HG03439 (cell line): ENCODE measurements at regions not wholly inside any gene's neighbourhood (a gene's known extent, or its start where the extent isn't known, plus 50 kb on each side); places are given as distances from the start of the nearest gene placed in this dataset.

ENCODE experiments used
- ATAC-seq: cut with Tn5 transposase; IDR thresholded peaks from one replicate; pipeline ENCODE4 v1.9.1; 2021; ENCODE audit warnings: mild to moderate bottlenecking, moderate library complexity; ENCODE audit not compliant: unreplicated experiment

- ATAC-seq = no peak
Observed at GRCh38 chr3:193754719-193755118, 161.7 kb downstream of the OPA1 start.

- ATAC-seq = no peak
Observed at GRCh38 chr3:193756536-193756935, 163.5 kb downstream of the OPA1 start.

GRCh38 chr3:193757457-193757856, 164.4 kb downstream of the OPA1 start:
- ATAC-seq = no peak

- no peak for ATAC-seq
Observed at GRCh38 chr3:193761969-193762368, 169.0 kb downstream of the OPA1 start.

GRCh38 chr3:193762657-193763056, 169.6 kb downstream of the OPA1 start:
- no peak for ATAC-seq

- ATAC-seq = no peak
Observed at GRCh38 chr3:193764959-193765358, 172.0 kb downstream of the OPA1 start.

- ATAC-seq = no peak
Observed at GRCh38 chr3:193767353-193768069, 174.5 kb downstream of the OPA1 start.

- no peak for ATAC-seq
Observed at GRCh38 chr3:193768070-193768394, 175.0 kb downstream of the OPA1 start.

- ATAC-seq = no peak
Observed at GRCh38 chr3:193769437-193769836, 176.4 kb downstream of the OPA1 start.

- ATAC-seq = no peak
Observed at GRCh38 chr3:193771011-193771652, 178.1 kb downstream of the OPA1 start.

GRCh38 chr3:193771653-193772421, 178.8 kb downstream of the OPA1 start:
- no peak for ATAC-seq

GRCh38 chr3:193772422-193772763, 179.4 kb downstream of the OPA1 start:
- ATAC-seq = no peak

GRCh38 chr3:193773266-193774220, 180.5 kb downstream of the OPA1 start:
- no peak for ATAC-seq

GRCh38 chr3:193774272-193774915, 181.4 kb downstream of the OPA1 start:
- no peak for ATAC-seq

GRCh38 chr3:193774916-193775285, 181.9 kb downstream of the OPA1 start:
- no peak for ATAC-seq

- ATAC-seq = no peak
Observed at GRCh38 chr3:193775421-193776077, 182.5 kb downstream of the OPA1 start.

GRCh38 chr3:193776626-193777358, 183.8 kb downstream of the OPA1 start:
- no peak for ATAC-seq

- ATAC-seq = no peak
Observed at GRCh38 chr3:193777524-193777923, 184.5 kb downstream of the OPA1 start.

GRCh38 chr3:193778676-193779075, 185.7 kb downstream of the OPA1 start:
- no peak for ATAC-seq
